A172 (cell line): ENCODE measurements at regions not wholly inside any gene's neighbourhood (a gene's known extent, or its start where the extent isn't known, plus 50 kb on each side); places are given as distances from the start of the nearest gene placed in this dataset.

Experiments
- DNase-seq: peaks from one replicate; pipeline ENCODE4 v3.0.0-alpha.2; 2015; ENCODE audit warnings: low spot score

DNA sequence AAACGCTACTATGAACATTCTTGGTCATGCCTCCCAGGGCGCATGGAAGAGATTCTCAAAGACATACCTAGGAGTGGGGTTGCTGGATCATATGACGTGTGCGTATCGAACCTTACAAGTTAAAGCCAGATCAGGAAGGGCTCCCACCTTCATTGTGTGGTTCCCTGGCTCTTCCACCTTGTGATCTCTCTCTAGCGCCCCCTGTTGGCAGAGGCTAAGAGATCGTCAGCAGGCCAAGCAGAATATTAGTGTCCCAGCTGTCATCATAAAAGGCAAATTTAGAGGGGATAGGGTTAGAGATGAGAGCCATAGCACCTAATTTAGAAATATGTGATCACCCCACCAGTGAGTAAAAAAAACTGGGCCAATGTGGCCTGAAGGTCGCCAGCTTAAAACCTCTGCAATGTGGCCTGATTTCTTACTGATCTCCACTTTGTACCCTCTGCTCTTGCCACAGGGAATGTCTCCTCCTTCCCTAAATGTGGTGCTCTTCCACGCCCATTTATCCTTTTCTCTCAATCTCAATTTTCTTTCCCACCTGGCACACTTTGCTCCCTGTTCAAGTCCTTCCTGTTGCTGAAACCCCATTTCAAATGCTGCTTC lies 91.7 kb upstream of the SHB start:
- peak; percentile 27 for DNase-seq

DNA sequence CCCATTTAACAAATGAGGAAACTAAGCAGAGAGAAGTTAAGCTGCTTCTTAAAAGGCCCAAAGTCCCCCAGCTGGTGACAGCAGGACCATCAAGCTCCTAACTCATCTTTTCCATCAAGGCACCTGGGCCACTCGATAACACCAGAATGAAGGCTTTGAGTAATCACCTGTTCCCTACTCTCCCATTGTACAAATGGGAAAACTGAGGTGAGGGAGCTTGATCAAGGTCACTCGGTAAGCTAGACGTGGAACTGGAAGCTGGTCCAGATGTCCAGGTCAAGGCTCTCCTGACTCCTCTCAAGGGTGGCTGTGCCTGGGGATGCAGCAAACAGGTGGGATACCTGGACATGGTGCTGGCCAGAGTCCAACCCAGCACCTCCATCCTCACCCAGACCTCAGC lies 90.6 kb upstream of the SHB start:
- DNase-seq = no peak

DNA sequence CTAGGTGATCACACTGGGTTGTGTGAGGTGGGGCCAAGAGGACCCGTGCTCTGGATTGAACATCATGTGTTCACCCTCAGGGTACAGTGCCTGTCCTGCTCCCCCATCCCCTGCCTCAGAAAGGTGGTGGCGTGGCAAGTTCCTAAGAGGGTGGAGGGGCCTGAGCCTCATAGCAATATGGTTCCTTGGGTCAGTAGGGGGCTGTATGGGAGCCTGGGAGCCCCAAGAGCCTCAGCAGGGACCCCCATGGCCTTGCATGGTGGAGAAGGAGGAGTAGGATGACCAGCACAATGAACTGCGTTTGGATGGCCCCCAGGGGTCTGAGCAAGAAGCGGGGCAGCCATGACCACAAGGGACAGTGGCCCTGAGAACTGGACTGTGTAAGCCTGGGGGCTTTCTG lies 89.6 kb upstream of the SHB start:
- no peak for DNase-seq

DNA sequence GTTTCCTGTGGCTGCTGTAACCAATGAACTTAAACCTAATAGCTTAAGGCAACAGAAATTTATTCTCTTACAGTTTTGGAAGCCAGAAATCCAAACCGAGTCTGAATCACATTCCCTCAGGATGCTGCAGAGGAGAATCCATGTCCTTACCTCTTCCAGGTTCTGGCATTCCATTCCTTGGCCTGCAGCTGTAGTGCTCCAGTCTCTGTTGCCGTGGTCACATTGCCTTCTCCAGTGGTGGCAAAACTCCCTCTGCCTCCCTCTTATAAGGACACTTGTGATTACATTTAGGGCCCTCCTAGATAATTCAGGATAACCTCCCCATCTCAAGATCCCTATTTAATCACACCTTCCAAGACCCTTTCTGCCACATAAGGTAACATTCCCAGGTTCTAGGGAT lies 88.7 kb upstream of the SHB start:
- no peak for DNase-seq

DNA sequence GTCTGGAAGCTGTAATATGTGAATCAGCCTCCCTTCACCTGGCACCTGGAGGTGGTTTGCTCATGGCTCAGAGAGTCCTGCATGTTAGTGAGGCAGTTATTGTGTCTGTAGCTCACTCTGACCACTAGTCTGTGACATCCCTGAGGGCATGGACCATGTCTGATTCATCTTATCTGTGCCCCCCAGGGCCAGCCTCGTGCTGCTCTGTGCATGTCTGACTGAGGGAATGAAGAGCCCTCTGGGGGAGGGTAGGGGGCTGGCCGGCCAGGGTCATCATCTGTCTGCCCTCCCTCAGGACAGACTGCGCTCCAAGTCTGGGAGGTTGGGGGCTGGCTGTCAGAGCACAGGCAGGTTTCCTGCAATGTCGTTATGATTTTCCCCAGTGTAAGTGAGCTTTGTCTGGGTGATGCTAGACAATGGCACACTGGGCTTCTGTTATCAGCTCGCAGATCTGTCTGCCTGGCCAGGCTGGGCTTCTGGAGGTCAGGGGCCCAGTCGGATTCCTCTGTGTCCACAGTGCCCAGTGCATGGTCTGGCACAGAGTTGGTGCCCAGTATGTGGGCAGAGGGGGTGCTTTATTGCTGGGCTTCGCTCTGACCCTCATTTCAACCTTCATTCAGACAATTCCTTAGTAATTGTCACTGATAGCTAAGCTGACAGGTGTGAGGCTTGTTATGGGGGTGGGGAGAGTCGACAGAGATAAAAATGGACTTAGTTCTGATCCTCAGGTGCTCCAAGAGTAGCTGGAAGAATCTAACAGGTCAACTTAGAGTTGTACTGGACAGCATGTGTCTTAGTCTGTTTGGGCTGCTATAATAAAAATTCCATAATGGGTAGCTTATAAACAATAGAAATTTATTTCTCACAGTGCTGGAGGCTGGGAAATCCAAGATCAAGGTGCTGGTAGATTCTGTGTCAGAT lies 85.7 kb upstream of the SHB start:
- DNase-seq = no peak

DNA sequence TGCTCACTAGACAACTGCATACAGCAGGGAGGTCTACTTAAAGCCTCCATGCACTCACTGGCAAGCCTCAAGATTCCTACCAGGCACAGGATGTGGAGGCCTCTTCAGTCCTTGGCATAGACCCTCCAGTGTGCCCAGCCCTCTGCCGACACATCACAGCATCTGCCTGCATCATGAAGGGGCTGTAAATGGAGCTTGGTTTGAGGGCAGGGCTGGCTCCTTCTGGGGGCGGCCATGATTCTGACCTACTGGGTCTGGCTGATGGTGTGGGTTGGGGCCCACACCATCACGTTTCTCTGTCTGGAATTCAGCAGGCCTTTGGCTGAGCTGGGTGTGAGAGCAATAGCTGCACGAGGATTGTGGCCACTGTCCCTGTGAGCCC lies 84.9 kb upstream of the SHB start:
- no peak for DNase-seq

DNA sequence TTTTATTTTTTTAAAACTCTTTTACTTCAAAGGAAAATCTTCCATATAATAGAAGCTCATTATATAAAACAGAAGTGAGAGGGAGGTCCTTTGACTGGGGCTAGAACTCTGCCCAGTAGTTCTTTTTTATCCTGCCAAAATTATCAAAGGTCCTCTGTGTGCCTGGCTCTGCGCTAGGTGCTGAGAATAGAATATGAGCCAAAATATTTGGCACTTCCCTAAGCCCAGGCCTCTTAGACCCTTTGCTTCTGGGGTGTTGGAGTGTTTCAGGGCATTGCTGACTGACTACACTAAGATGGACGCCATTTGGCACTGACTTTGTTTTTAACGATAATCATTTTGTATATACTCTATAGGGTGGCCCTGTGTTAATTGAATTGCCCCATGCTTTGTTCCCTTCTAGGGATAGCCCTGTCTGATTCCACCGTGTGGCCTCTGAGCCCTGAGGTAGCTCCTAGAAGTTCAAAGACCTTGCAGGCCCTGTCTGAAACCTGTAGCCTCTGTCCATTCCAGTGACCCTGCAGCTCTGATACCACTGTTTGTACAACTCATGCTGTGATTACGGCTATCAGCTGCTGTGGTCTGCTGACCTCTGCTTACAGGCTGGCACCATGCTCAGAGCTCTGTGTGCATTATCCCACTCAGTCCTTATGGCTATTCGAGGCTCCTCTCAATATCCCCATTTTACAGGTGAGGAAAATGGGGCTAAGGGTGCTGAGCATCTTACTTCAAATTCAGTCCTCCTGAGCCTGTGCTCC lies 84.3 kb upstream of the SHB start:
- no peak for DNase-seq

DNA sequence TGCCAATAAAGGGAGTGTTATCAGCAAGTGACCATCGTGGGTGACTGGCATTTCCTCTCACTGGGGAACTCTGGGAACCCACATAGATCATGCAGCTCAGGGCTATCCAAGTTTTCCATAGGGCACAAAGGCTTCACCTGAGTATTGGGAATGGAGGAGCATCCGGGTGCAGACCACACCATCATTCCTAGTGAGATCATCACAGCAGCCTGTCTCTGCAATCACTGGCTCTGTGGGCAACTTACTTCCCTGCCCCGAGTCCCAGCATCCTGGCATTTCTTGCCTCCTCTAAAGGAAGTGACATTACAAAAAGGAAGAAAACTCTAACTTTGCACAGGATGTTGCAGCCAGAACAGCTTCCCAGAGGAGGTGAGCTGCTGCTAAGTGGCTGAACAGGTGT lies 80.6 kb upstream of the SHB start:
- DNase-seq = peak; percentile 23

DNA sequence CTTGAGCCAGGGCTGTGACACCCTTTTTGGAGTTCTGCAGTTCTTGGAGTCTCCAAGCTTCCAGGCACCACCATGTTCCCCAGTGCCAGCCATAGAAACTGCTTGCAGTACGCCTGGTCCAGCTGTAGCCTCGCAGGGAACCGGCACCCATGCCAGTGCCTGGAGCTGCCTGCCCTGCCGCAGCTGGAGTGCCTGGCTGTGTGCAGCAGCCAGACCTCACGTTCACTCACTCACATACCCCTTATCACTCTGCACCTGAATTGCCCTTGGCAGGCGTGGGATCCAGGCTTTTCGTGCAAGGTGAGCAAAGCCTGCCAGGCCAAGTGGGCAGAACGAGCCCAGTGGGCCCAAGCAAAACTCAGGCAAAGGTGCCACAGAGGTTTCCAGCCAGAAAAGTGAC lies 77.8 kb upstream of the SHB start:
- DNase-seq = no peak

DNA sequence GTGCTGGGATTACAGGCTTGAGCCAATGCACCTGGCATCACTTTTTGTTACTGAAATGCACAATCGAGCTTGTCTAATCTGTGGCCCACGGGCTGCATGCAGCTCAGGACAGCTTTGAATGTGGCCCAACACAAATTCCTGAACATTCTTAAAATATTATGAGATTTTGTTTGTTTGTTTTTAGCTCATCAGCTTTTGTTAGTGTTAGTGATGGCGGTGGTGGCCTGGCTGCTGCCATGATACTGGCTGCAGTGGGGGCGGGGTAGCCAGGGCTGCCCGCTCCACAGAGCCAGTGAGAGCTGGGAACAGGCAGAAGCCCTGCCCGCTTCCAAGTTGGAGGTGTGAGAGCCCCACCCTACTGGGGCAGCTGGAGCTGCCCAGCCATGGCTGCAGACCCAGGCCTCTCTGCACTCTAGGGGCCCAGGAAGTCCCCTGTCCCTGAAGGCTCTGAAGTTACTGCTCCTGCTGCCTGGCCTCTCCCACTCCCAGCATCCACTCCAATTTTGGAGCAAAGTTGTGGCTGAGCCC lies 76.6 kb upstream of the SHB start:
- no peak for DNase-seq

DNA sequence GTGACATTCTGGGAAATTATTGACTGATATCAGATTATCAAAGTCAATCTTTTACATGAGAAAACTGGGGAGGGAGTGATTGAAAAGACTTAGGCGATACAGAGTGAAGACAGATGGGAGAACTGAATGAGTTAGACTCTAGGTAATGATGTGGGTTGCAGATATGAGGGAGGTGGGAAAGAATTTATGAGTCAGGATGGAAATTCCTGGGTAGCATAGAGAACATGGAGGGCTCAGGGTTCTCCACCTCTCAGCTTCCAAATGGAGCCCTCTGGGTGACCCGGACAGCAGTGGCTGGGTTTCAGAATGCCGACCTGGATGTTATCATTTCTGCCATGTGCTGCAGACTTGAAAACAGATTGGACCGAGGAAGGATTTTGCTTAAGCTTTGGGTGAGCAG lies 75.4 kb upstream of the SHB start:
- DNase-seq = peak; percentile 60

DNA sequence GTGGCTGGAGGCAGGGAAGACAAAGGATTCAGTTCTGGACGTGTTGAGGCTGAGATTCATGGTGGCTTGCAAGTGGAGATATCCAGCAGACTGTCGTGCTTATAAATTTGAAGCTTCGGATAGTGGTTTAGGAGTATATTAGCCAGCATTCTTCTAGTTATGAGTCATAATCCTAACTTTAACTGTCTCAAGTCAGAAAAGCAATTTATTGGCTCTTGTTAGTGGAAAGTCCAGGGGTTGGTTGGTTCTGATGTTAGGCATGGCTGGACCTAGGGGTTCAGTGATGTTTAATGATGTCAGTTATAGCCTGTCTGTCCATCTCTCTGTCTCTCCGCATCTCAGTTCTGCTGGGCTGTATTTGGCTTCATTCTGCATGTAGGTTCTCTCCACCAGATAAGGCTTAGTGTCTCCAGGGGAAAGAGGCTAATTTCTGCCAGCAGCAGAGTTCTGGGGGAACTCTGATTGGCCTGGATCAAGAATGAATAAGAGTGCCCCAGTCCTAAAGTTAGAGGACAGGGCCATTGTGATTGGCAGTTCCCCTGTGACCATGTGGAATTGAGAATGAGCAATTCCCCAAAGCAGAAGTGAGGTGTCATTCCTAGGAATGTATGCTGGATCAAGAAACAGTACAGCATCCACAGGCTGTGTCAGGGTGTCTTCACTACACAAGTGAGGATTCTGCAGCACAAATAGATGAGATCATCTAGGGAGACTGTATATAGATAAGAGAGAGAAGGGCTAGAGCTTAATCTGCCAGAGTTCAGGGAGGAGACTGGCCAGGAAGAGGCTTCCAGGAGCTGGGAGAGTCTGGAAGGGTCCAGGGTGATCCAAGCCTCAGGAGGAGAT lies 72.9 kb upstream of the SHB start:
- peak; percentile 78 for DNase-seq

DNA sequence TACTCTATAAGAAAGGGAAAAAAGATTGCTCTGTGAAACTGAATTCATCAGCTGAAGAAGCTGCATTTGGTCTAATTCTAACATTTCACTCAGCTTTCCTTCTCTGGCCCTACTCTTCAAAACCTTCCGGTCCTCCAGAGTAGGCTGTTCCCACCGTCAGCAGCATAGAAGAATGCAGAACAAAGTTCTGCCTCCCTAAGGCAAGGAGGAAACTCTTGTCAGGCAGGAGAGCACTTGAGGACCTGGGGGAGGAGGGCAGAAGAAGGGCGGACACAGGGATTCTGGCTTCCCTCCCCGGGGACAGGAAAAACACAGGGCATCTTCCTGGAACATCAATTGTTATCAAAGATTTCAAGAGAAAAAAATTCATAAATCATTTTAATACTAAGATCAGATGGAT lies 69.2 kb upstream of the SHB start:
- DNase-seq = no peak

DNA sequence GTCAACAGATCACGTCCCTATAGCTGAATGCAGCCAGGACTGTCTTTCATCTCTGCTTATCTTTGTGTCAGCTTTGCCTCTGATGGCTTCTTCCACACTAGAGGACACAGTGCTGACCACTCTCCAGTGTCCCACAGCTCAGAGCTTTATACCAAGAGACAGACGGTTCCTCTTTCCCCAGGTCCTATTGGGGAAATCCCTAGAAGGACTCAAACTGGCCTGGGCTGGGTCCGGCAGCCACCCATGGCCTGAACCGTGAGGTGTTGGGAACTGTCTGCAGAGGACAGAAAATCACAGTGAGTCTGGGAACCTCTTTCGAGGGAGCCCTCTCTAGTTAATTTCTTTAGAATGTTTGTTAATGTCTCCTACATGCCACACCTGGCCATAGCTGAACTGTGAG lies 68.3 kb upstream of the SHB start:
- no peak for DNase-seq

DNA sequence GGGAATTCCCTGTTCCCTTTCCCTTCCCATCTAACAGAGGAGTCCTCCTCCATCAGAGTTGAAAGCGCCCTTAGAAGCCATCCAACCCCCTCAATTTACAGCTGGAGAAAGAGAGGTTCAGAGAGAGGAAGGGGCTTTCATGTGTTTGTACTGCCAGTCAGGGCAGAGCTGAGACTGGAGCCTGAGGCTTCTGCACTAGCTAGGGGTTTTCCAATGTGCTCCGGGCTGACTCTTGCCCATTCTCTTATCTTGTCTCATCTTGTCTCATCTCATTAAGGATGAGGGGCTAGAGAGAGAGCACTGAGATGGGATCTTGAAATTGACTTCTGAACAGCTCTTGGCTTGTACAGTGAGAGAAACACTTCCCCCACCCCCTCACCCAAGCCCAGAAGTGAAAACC lies 67.4 kb upstream of the SHB start:
- no peak for DNase-seq

DNA sequence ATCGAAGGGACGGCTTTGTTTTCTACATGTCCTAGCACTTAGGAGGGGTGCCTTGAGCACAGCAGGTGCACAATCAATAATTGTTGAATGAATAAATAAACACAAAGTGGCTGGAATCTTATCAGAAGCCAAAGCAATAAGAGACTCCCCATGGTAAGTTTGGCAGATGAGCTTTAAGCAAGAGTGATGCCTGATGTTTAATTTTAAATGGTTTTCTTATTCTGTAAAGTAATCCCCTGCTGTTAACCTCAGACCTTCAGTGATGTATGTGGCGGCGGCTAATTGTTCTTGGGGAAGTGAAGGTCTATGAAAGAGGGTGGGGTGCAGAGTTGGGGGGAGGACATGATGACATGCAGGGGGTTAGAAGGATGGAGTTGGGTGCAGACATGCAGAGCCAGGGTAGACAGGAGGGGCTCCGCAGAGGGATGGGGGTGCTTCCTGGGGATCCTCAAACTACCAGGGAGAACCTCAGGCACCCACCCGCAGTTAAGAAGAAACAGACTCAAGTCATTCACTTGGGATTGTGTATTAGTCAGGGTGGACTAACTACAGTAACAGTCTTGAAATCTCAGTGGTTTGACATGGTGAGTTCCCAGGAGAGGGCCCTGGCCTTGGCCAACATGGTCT lies 65.7 kb upstream of the SHB start:
- DNase-seq = no peak

DNA sequence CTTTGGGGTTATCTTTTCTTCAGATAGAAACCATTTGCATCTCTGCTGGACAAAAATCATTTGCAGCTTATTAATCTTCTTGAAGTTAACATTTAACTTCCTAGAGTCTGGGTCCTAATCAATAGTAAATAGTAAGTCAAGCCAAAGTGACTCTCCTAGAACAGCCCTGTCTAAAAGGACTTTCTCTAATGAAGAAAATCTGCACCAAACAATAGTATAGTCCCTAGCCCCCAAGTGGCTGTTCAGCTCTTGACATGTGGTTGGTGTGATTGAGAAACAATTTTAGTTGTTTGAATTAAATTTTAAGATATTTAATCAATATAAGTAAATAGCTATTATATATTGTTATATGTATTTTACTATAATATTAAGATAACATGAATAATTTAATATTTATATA lies 64.6 kb upstream of the SHB start:
- DNase-seq = no peak

DNA sequence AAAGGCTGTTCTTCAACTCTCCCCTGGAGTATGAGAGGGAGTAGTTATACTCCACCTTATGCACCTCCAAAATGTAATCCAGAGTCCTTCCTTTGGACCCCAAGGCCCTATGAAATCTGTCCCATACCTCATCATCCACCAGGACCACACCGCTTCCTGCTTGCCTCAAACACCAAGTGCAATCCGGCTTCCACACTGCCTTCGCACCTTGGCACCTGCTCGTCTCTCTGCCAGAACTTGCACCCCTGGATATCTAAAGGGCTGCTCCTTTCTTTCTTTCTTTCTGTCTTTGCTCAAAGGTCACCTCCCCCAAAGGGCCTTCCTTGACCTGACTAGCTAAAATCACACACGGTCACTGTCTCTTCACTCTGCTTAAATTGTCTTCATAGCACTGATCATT lies 63.9 kb upstream of the SHB start:
- no peak for DNase-seq

DNA sequence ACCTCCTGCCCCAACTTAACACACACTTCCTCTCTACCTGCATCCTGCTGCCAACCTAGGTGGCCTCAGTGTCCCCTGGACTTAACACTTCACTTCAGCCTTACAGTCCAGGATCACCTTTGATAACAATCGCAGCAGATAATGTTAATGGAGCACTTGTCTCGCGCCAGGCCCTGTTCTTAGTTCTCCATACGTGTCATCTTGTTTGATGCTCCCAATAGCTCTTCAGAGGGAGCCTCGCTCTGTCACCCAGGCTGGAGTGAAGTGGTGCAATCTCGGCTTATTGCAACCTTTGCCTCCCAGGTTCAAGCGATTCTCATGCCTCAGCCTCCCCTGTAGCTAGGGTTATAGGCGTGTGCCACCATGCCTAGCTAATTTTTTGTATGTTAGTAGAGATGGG lies 62.7 kb upstream of the SHB start:
- no peak for DNase-seq

DNA sequence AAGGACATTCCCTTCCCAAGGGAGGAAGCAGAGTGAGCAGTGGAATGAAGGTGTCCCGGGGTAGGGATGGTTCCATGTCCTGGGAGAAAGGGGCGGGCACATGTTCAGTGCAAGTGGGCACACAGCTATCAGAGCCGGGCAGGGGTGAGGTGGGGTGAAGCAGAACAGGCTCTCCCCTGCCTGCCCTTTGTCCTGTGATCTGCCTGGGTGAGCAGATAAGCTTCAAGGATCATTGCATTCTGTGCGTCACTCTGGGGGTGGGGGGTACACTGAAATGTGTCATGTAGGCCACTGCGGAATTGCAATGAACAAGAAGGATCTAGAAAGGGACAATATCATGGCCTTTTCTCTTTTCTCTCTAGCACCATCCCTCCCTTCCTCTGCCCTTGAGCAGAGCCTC lies 61.7 kb upstream of the SHB start:
- DNase-seq = no peak

DNA sequence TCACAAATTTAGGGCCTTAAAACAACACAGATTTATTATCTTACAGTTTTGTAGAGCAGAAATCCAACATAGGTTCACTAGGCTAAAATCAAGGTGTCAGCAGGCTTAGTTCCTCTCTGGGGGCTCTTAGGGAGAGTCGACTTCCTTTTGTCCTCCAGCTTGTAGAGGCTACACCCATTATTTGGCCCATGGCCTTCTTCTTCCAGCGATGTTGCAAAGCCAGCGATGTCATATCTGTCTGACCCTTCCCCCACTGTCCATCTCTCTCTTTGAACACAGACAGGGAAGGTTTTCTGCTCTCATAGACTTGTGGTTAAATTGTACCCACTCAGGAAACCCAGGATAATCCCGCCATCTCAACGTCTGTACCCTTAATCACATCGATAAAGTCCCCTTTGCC lies 60.3 kb upstream of the SHB start:
- DNase-seq = no peak
